Calu3 (cell line): ENCODE measurements at regions not wholly inside any gene's neighbourhood (a gene's known extent, or its start where the extent isn't known, plus 50 kb on each side); places are given as distances from the start of the nearest gene placed in this dataset.

Experiments used
- BruUV-seq: library from RNA; stranded (reverse); fragments of 400-500 nt; replicated peaks from 2 replicates; lab custom pipeline; 2021; lab: Mats Ljungman, UMichigan
- CTCF ChIA-PET: fragments of 300-600 bp; sonication (Branson Sonifier 250); formaldehyde crosslinking; loops from one replicate; lab custom pipeline; 2022; ENCODE audit warnings: antibody characterized with exemption; lab: Charles Lee
- DNase-seq: peaks from one replicate; pipeline ENCODE4 v3.0.0; 2022
- H3K27ac Mint-ChIP-seq: one replicate; pipeline ENCODE4 v1.8.0; 2022; ENCODE audit warnings: mixed read lengths; ENCODE audit not compliant: unreplicated experiment
- H3K27me3 Mint-ChIP-seq: one replicate; pipeline ENCODE4 v1.8.0; 2022; ENCODE audit warnings: mixed read lengths; ENCODE audit not compliant: unreplicated experiment
- H3K36me3 Mint-ChIP-seq: one replicate; pipeline ENCODE4 v1.8.0; 2022; ENCODE audit warnings: mild to moderate bottlenecking, moderate library complexity, mixed read lengths; ENCODE audit not compliant: insufficient read depth, unreplicated experiment
- H3K4me1 Mint-ChIP-seq: one replicate; pipeline ENCODE4 v1.8.0; 2022; ENCODE audit warnings: mild to moderate bottlenecking, low read depth, mixed read lengths; ENCODE audit not compliant: unreplicated experiment
- H3K4me3 Mint-ChIP-seq: one replicate; pipeline ENCODE4 v1.8.0; 2022; ENCODE audit warnings: mild to moderate bottlenecking, low read depth, moderate library complexity, mixed read lengths; ENCODE audit not compliant: unreplicated experiment
- H3K9me3 Mint-ChIP-seq: one replicate; pipeline ENCODE4 v1.8.0; 2022; ENCODE audit warnings: low read depth, mixed read lengths; ENCODE audit not compliant: unreplicated experiment
- CTCF ChIP-seq: fragments of 200-600 bp; IDR thresholded peaks from one replicate; pipeline ENCODE4 v1.8.0; 2022; ENCODE audit warnings: antibody characterized with exemption; ENCODE audit not compliant: unreplicated experiment
- intact Hi-C: fragments of 100-400 bp; cut with micrococcal nuclease; formaldehyde crosslinking; loops from one replicate; pipeline ENCODE4 v1.10.0; 2022; ENCODE audit not compliant: unreplicated experiment

GRCh38 chr14:84025106-84026012 is 1504.6 kb upstream of the FLRT2 start:
- Mint-ChIP-seq H3K27me3 (no peaks in the 10 kb centered on the region), H3K4me3 (no peak overlapping the region)
- BruUV-seq = no TSS peak

GRCh38 chr14:84027351-84027750 is 1502.6 kb upstream of the FLRT2 start:
- BruUV-seq = no TSS peak
- Mint-ChIP-seq H3K9me3 (peaks cover 20% of the 10 kb centered on the region), H3K4me1 (no peaks in the 10 kb centered on the region), H3K36me3 (no peaks in the 10 kb centered on the region), H3K4me3 (no peak overlapping the region), H3K27me3 (no peaks in the 10 kb centered on the region), H3K27ac (no peak overlapping the region)
- no peak for TF ChIP-seq CTCF
- CTCF ChIA-PET = no interaction called here
- no peak for DNase-seq
- intact Hi-C loops = no loop called here

More at GRCh38 chr14:84025106-84026012, 1504.6 kb upstream of the FLRT2 start:
- intact Hi-C loops = no loop called here
- TF ChIP-seq CTCF = no peak
- no peak for DNase-seq
- H3K27ac Mint-ChIP-seq = no peak overlapping the region
- no peaks in the 10 kb centered on the region for H3K36me3 Mint-ChIP-seq
- H3K9me3 Mint-ChIP-seq = peaks cover 17% of the 10 kb centered on the region
- H3K4me1 Mint-ChIP-seq = no peaks in the 10 kb centered on the region
- CTCF ChIA-PET = no interaction called here

GRCh38 chr14:84028080-84028604 is 1501.8 kb upstream of the FLRT2 start:
- intact Hi-C loops = no loop called here
- H3K4me1 Mint-ChIP-seq = no peaks in the 10 kb centered on the region
- H3K36me3 Mint-ChIP-seq = no peaks in the 10 kb centered on the region
- DNase-seq = no peak
- CTCF ChIA-PET = no interaction called here
- TF ChIP-seq CTCF = no peak
- no peak overlapping the region for H3K27ac Mint-ChIP-seq
- H3K9me3 Mint-ChIP-seq = peaks cover 20% of the 10 kb centered on the region
- BruUV-seq = no TSS peak
- no peak overlapping the region for H3K4me3 Mint-ChIP-seq
- H3K27me3 Mint-ChIP-seq = no peaks in the 10 kb centered on the region

DNA sequence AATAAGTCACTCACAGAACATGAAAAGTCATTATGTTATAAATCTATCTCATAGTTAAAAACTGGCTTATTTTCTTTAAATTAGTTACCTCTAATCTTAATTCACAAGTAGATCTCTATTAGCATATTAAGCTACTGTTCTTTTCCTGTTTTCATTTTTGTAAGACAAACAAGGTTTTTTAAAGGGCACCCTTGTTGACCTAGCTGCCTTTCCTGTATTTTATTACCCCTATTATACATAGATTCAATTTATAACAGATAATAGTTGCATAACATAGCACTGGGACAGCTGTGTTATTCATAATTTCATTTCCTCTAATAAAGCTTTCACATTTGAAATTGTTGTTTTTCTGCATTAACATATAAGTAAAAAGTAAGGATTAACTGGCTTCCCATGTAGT is 1500.7 kb upstream of the FLRT2 start:
- intact Hi-C loops = no loop called here
- Mint-ChIP-seq H3K27me3 (no peaks in the 10 kb centered on the region), H3K9me3 (peaks cover 14% of the 10 kb centered on the region), H3K36me3 (no peaks in the 10 kb centered on the region), H3K27ac (no peak overlapping the region), H3K4me3 (no peak overlapping the region), H3K4me1 (no peaks in the 10 kb centered on the region)
- CTCF ChIA-PET = no interaction called here
- DNase-seq = no peak
- no peak for TF ChIP-seq CTCF
- BruUV-seq = no TSS peak
